Lower leg skin (tissue), 4 donors: ENCODE measurements at regions not wholly inside any gene's neighbourhood (a gene's known extent, or its start where the extent isn't known, plus 50 kb on each side); places are given as distances from the start of the nearest gene placed in this dataset.
"Not testable (repeated sequence)": the region's sequence is repeated elsewhere in the genome, so short reads cannot be mapped to it uniquely, and the experiment has no call there.

Experiments used
- DNase-seq, 2 donors: peaks; one replicate each; pipeline ENCODE4 v3.0.0-alpha.2; 2019; ENCODE audit warnings: low spot score in 2 of 2
- H3K4me3 ChIP-seq: fragments of 200-600 bp; sonication (generic); 2 replicates; pipeline ENCODE4 v1.5.1; 2017; ENCODE audit warnings: mild to moderate bottlenecking, low read depth; ENCODE audit not compliant: poor library complexity, severe bottlenecking
- POLR2A ChIP-seq, 2 donors: fragments of 450-650 bp; IDR thresholded peaks; one replicate each; pipeline ENCODE4 v1.6.1; 2016 to 2017; ENCODE audit warnings: antibody characterized with exemption in 2 of 2, mild to moderate bottlenecking in 1 of 2, moderate library complexity in 1 of 2
- WGBS, 2 donors: methylation state at CpG; one replicate each; pipeline ENCODE4 v1.1.5; 2018; 5-methylcytosine and 5-hydroxymethylcytosine counted together
- intact Hi-C: fragments of 100-400 bp; cut with DNase I; formaldehyde crosslinking; loops from one replicate; pipeline ENCODE4 v1.15.0; 2023; ENCODE audit warnings: low total_unique reads
- TF ChIP-seq, protein P1 (sequence below), 3 donors: fragments of 450-650 bp; IDR thresholded peaks; one replicate each; pipeline ENCODE4 v1.5.1; 2016; ENCODE audit warnings: antibody characterized with exemption in 3 of 3, mild to moderate bottlenecking in 3 of 3, moderate library complexity in 2 of 3

DNA sequence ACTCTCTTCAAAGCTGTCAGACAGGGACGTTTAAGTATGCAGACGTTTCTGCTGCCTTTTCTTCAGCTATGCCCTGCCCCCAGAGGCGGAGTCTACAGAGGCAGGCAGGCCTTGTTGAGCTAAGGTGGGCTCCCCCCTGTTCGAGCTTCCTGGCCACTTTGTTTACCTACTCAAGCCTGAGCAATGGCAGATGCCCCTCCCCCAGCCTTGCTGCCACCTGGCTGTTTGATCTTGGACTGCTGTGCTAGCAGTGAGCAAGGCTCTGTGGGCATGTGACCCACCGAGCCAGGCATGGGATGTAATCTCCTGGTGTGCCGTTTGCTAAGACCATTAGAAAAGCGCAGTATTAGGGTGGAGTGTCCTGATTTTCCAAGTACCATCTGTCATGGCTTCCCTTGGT lies 900.4 kb upstream of the MDGA2 start:
- intact Hi-C loops: no loop called here
- no peak overlapping the region for H3K4me3 ChIP-seq
- DNase-seq: no peak
- WGBS, 2 donors: 76 to 77% methylated on average over 6 to 7 of the region's 7 CpGs
- TF ChIP-seq POLR2A (IDR thresholded peaks at IDR 0.05): no peak
- TF ChIP-seq, protein P1, sequence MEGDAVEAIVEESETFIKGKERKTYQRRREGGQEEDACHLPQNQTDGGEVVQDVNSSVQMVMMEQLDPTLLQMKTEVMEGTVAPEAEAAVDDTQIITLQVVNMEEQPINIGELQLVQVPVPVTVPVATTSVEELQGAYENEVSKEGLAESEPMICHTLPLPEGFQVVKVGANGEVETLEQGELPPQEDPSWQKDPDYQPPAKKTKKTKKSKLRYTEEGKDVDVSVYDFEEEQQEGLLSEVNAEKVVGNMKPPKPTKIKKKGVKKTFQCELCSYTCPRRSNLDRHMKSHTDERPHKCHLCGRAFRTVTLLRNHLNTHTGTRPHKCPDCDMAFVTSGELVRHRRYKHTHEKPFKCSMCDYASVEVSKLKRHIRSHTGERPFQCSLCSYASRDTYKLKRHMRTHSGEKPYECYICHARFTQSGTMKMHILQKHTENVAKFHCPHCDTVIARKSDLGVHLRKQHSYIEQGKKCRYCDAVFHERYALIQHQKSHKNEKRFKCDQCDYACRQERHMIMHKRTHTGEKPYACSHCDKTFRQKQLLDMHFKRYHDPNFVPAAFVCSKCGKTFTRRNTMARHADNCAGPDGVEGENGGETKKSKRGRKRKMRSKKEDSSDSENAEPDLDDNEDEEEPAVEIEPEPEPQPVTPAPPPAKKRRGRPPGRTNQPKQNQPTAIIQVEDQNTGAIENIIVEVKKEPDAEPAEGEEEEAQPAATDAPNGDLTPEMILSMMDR (IDR thresholded peaks at IDR 0.05): no peak

- DNase-seq: no peak
- no peak overlapping the region for H3K4me3 ChIP-seq
- TF ChIP-seq, protein P1 (IDR thresholded peaks at IDR 0.05): no peak
- no peak for TF ChIP-seq POLR2A (IDR thresholded peaks at IDR 0.05)
- WGBS, 2 donors: 42 to 52% methylated on average over 2 of the region's 2 CpGs
- intact Hi-C loops: no loop called here
Measured at GRCh38 chr14:48568688-48569087, 893.3 kb upstream of the MDGA2 start.

GRCh38 chr14:48568252-48568651 lies 892.8 kb upstream of the MDGA2 start:
- no peak for DNase-seq
- TF ChIP-seq, protein P1 (IDR thresholded peaks at IDR 0.05): no peak
- no peak for TF ChIP-seq POLR2A (IDR thresholded peaks at IDR 0.05)
- intact Hi-C loops: no loop called here
- WGBS, 2 donors: 85 to 90% methylated on average over 1 of the region's 1 CpG
- H3K4me3 ChIP-seq: no peak overlapping the region

- intact Hi-C loops: no loop called here
- H3K4me3 ChIP-seq: no peak overlapping the region
- TF ChIP-seq, protein P1 (IDR thresholded peaks at IDR 0.05): no peak
- TF ChIP-seq POLR2A (IDR thresholded peaks at IDR 0.05): no peak
- no peak for DNase-seq
- 81 to 88% methylated on average over 3 of the region's 3 CpGs for WGBS, 2 donors
Measured at GRCh38 chr14:48563489-48563888, 888.1 kb upstream of the MDGA2 start.

GRCh38 chr14:48561438-48561837 lies 886.0 kb upstream of the MDGA2 start:
- H3K4me3 ChIP-seq, DNase-seq, intact Hi-C loops: not testable (repeated sequence)
- 25 to 30% methylated on average over 3 of the region's 3 CpGs for WGBS, 2 donors

GRCh38 chr14:48560421-48560820 lies 885.0 kb upstream of the MDGA2 start:
- 60 to 69% methylated on average over 4 of the region's 4 CpGs for WGBS, 2 donors
- DNase-seq: no peak
- intact Hi-C loops: no loop called here
- TF ChIP-seq, protein P1 (IDR thresholded peaks at IDR 0.05): no peak
- no peak for TF ChIP-seq POLR2A (IDR thresholded peaks at IDR 0.05)
- no peak overlapping the region for H3K4me3 ChIP-seq
